HG03039 (cell line): ENCODE measurements at regions not wholly inside any gene's neighbourhood (a gene's known extent, or its start where the extent isn't known, plus 50 kb on each side); places are given as distances from the start of the nearest gene placed in this dataset.

Source experiments
- ATAC-seq: cut with Tn5 transposase; IDR thresholded peaks from one replicate; pipeline ENCODE4 v1.9.1; 2021; ENCODE audit warnings: mild to moderate bottlenecking, moderate library complexity; ENCODE audit not compliant: unreplicated experiment

DNA sequence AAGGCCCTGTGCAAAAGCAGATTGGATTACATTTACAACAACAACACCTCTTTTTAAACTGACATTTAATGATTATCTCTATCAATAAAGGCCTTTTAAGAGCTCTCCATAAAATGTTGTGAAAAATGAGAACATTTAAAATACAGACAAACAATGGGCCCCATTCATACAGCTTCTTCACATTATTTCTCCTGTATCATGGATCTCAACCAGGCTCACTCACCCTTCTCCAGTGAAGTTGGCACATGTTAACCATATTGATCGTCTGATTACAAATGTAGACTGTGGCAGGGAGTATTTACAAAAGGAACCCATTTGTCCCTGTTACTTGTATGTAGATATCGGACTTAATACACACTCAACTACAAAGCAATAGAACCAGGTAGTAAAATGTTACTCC lies 220.2 kb upstream of the BTG1 start:
- ATAC-seq, result no peak

DNA sequence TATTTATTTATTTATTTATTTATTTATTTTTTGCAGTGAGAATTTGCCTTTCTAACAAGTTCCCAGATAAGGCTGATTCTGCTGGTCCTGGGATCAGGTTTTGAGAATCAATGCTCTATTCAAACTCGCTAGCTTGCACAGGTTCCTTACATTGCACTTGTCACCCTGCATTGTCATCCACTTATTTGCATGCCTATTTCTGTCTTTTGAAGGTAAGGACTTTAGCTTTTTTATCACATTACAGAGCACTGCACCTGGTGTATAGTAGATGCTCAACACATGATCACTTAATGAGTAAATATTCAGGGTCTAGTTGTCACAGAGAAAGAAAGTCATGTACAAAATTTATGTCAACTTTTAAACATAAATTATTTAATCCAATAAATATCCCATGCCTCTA lies 219.7 kb upstream of the BTG1 start:
- ATAC-seq, result no peak

DNA sequence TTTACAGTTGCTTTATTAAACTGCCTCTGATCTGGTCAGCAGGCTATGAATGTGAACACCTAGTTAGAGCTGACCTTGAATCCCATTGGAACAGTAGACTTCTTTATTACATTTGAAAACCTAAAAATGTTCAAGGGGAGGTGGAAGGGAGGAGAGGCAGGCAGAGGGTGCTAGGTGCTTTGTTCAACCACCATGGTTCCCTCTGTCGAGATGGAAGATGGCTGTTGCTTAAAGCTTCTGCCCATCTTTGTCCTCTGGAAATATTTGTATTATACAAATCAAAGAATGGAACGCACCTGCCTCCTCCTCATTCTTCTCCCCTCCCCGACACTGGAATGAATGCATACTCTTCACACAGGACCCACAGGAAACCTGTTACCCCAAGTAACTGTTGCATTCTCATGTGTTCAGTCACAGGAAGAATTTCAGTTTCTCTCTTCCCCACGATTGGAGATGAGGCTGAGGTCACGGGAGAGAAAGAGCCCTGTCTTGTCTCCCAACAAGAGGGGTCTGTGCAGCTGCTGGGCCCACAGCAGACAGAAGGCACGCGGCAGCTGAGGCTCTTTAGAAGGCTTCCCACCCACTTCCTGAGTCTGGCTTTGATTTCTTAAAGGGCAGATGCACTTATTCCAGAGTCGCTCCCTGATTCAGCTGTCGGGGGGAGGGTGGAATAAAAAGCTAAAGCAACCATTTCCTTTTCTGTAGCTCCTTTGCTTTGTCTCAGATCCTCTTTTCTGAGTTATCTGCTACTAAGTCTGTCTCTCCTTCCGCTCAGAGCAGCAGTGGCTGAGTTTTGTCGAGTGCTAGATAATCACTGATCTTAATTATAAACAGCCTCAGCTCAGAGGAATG lies 217.9 kb upstream of the BTG1 start:
- peak; percentile 52 for ATAC-seq

GRCh38 chr12:92362785-92363184 lies 217.1 kb upstream of the BTG1 start:
- peak; percentile 30 for ATAC-seq

GRCh38 chr12:92362126-92362525 lies 216.5 kb upstream of the BTG1 start:
- no peak for ATAC-seq

GRCh38 chr12:92360543-92360942 lies 214.9 kb upstream of the BTG1 start:
- no peak for ATAC-seq

DNA sequence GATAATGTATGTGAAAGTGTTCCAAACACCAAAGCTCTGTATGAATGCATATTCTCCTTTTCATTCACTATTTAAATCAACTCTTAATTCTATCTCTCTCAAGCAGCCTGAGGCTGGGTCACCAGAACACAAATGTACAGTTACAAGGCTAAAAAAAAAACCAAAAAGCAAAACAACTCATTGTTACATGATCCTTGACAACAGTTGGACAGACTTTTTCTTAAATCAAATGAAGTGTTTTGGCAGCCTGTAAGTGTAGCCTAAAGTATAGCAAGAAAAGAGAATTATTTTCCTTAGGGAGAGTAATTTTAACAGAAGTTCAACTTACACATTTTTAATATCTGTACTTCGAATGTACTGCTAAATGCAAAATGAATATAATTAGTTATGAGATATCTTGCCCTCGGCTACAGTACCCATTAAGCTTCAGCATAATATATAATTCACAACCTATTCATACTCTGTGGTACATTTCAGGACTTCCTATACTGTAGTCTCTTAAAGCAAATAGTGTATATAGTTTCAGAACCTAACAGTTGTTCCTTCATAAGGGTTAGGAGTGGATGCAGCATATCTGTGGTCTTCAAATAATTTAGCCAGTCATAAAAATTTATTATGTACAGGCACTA lies 214.0 kb upstream of the BTG1 start:
- no peak for ATAC-seq

GRCh38 chr12:92357584-92358261 lies 212.1 kb upstream of the BTG1 start:
- no peak for ATAC-seq

DNA sequence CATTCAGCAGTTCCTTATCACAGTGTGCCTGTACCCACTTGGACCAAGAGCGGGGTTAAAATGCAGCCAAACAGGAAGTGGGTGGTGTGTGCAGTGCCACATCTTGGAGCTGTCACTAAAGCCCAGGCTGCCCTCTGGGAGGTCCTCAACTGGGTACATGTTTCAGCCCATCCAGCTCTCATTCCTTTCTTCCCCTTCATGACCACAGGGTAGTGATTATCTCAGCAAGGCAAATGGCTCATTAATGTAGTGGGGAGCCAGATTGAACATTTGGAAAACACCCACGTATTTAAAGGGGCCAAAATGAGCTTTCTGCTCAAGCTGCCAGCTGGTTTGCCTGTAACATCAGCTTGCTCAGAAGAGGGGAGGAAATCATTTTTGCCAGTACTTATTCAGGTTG lies 210.8 kb upstream of the BTG1 start:
- ATAC-seq, result no peak

DNA sequence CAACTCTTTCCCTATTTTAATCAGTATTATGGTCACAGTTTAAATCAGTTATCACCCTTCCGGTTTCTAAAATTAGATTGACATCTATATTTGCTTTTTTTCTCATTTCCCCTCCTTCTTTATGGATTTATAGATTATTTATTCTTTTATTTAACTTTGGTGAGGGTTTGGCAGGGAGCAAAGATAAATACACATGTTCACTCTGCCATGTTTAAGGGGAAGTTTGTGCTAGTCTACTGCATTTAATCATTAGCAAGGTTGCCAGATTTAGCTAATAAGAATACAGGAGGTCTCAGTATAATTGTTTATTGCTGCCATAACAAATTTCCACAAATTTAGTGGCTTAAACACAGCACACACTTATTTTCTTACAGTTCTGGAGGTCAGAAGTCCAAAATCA lies 204.0 kb upstream of the BTG1 start:
- ATAC-seq, result no peak

DNA sequence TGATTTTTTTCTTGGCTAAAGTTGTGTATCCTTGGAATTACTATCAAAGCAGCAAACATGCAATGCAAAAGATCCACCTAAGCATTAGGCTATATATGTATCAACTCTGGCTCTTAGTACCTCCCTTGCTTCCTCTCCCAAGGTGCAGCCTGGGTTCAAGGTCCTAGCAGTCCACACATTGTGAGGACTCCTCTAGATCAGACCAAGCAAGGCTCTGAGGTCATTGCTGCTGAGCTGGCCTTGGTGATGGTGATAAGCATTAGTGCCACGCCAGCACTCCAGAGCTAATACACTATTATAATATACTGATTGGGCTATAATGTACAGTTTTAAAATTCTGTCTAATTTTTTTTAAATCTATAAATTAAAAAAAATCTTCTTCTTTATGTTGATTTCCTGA lies 196.9 kb upstream of the BTG1 start:
- no peak for ATAC-seq

GRCh38 chr12:92341065-92341668 lies 195.5 kb upstream of the BTG1 start:
- ATAC-seq, result no peak

GRCh38 chr12:92340441-92341064 lies 194.9 kb upstream of the BTG1 start:
- ATAC-seq, result no peak

DNA sequence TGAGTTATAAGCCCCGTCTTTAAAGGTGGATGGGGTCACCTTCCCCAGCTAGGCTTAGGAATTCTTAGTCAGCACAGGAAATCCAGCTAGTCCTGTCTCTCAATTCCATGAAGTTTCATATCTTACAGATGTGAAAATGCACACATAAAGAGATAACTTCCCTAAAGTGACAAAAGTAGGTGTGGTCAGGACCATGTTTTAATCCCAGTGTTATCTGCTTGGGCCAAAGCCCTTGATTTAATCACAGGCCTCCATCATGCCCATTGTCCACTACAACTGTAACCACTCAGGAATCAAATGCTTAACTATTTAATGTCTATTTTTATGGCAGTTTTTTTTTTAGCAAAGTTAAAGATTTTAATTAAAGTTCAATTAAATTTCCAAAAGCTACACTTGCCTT lies 194.4 kb upstream of the BTG1 start:
- no peak for ATAC-seq

DNA sequence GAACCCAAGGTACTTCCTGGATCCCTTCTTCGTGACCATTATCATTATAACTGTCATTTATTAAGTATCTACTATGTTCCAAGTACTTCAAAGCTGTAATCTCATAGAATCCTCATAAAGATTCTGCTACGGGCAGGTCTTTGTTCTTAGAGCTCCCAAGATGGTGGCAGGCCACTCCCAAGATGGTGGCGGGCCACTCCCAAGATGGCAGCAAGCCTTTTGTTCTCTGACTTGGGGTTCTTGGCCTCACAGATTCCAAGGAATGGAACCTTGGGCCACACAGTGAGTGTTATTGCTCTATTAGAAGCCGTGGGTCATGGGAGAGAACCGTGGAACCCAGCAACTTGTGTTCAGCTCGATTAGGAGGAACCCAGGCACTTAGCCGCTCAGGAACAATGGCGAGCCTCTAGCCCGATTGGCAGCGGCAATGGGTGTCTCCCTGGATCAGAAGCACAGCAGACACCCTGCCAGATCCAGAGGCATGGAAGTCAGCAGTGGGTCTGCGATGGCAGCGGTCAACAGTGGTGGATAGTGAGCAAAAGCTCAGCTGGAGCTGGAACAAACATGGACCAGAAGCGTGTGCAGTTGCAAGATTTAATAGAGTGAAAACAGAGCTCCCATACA lies 193.7 kb upstream of the BTG1 start:
- no peak for ATAC-seq

DNA sequence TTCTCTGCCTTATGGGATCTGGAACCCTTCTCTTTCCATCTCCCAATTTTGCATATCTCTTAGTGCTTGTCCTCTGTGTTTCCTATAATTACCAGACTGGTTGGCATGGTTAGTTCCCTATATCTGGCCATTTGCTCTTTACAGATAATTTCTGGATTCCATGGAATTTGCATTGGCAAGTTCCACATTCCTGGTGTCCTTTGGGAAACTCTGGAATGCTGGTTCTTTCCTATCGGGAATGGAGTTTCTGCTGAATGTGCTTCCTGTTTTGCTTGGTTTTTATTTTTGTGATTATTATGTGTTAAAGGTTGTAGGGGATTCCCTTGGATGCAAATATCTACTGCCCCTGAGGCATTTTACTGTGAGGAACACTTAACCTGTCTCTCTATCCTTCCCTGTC lies 193.0 kb upstream of the BTG1 start:
- no peak for ATAC-seq

- ATAC-seq, result no peak
These were observed 192.5 kb upstream of the BTG1 start for GRCh38 chr12:92338102-92338501.

GRCh38 chr12:92337128-92337527 lies 191.5 kb upstream of the BTG1 start:
- no peak for ATAC-seq

GRCh38 chr12:92336641-92337040 lies 191.0 kb upstream of the BTG1 start:
- ATAC-seq, result no peak

DNA sequence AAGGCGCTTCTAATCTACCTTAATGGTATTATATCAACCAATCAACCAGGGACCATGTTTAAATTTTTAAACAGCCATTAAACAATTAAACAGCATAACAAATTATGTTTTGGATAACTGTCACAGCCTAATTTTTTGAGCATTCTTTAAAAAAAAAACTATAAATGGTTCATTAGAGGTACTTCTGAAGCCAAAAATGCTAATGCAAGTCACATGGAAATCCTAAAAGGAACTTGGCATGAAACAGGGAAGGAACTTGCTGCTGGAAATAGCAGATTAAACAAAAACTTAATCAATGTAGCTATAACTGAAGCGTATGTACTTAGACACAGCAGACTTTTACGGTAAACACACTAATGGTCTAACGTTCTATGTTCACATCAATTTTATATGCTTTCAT lies 190.2 kb upstream of the BTG1 start:
- no peak for ATAC-seq

GRCh38 chr12:92334552-92334951 lies 188.9 kb upstream of the BTG1 start:
- no peak for ATAC-seq
